ENCODE measurements at regions not wholly inside any gene's neighbourhood (a gene's known extent, or its start where the extent isn't known, plus 50 kb on each side); places are given as distances from the start of the nearest gene placed in this dataset.

DNA sequence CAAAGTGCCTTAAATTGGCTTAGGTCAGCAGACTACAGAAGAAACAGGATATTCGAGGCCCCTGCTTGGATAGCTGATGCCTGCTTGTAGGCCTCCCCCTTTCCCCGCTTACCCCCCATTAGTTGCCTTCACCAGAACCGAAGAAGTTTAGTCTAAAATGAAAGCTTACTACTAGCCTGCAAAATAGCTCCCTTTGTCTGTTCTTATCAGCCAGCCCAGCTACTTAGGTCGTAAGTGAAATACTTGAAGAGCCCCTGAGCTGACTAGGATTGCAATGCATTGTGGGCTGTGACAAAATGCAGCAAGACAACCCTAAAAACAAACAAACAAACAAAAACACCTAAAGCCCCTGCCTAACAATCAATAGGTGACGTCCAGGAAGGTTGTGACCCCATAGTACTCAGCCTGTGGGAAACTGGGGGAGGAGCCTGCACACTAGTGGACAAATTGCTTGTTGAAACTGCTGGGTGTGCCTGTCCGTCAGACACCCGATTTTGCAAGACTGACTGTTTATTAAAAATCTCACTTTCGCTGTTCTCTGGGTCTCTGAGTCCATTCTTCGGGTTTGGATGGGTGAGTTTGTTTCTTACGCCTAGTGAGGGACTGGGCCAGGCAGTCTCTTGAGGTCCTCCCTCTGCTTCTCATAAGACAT is 105.0 kb upstream of the DUSP22 start:
- no peak overlapping the region for H2AFZ ChIP-seq (ENCODE audit: low read depth, low read length)
- H3K4me3 ChIP-seq (ENCODE audit: low read length) = no peak overlapping the region
- H3K4me1 ChIP-seq (ENCODE audit: insufficient read depth, low read length) = no peaks in the 10 kb centered on the region
- H3K36me3 ChIP-seq (ENCODE audit: insufficient read depth, low read length) = no peaks in the 10 kb centered on the region
- peaks cover 8% of the 10 kb centered on the region for H3K27me3 ChIP-seq (ENCODE audit: insufficient read depth, low read length)
- no peaks in the 10 kb centered on the region for H3K9me3 ChIP-seq (ENCODE audit: low read length)

DNA sequence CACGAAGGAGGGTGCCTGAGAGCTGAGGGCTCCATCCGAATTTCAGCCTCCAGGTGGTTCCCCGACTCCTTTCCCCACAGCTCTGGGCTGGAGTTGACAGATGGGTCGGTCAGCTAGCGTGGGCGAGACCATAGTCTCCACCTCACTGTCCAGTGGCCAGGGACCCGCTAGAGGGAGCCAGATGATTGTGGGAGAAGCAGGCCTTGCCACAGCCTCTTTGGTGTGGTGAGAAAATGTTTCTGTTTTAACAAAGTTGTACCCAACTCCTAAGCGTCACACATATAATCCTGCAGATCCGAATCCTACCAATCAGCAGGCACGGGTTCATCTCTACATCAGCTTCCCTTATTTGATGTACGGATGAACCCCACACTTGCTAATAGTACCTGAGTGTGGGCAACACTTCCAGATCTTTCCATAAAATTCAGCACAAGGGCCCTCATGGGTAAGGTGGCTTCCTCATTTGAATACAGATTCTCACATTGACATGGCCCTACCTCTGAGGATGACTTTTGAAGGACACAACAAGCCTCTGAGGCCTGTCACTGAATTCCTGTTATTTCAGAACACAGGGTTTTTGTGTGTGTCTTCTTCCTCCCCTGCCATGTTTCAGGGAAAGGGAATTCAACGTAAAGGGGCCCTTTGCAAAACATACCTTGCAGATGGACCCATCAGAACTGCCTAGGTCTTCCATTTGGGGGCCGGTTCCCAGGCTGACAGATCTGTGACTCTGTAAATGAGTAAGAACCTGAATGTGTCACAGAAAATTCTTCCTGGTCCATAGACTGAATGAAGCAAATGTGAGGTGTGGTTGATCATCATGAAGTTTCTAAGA is 103.2 kb upstream of the DUSP22 start:
- H3K4me3 ChIP-seq (ENCODE audit: low read length) = no peak overlapping the region
- H3K27me3 ChIP-seq (ENCODE audit: insufficient read depth, low read length) = peaks cover 8% of the 10 kb centered on the region
- no peak overlapping the region for H2AFZ ChIP-seq (ENCODE audit: low read depth, low read length)
- H3K4me1 ChIP-seq (ENCODE audit: insufficient read depth, low read length) = no peaks in the 10 kb centered on the region
- H3K36me3 ChIP-seq (ENCODE audit: insufficient read depth, low read length) = no peaks in the 10 kb centered on the region
- no peaks in the 10 kb centered on the region for H3K9me3 ChIP-seq (ENCODE audit: low read length)

DNA sequence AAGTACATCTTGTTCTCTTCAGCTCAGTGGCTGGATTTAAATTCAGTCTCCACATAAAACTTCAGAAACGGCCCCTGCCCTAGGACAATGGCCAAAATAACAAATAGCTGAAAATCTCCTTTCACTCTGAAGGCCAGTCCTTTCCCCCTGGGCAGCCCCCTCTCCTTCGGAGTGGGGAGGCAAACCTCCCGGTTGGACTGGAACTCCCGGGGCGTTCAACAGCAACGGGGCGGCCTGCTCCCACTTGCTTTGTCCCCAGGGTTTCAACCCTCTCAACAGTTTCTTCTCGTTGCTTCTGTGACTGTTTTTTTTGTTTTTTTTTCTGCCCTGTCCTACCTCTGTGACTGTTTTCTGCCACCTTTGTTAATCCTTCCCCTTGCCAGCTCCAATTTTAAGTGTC is 102.6 kb upstream of the DUSP22 start:
- Histone ChIP-seq H3K27me3 (ENCODE audit: insufficient read depth, low read length) (peaks cover 8% of the 10 kb centered on the region), H3K4me3 (ENCODE audit: low read length) (no peak overlapping the region), H2AFZ (ENCODE audit: low read depth, low read length) (no peak overlapping the region), H3K36me3 (ENCODE audit: insufficient read depth, low read length) (no peaks in the 10 kb centered on the region), H3K4me1 (ENCODE audit: insufficient read depth, low read length) (no peaks in the 10 kb centered on the region), H3K9me3 (ENCODE audit: low read length) (no peaks in the 10 kb centered on the region)

GRCh38 chr6:190596-191395 is 101.5 kb upstream of the DUSP22 start:
- Histone ChIP-seq H3K27me3 (ENCODE audit: insufficient read depth, low read length) (peaks cover 6% of the 10 kb centered on the region), H3K4me1 (ENCODE audit: insufficient read depth, low read length) (no peaks in the 10 kb centered on the region), H3K4me3 (ENCODE audit: low read length) (no peak overlapping the region), H3K36me3 (ENCODE audit: insufficient read depth, low read length) (no peaks in the 10 kb centered on the region), H3K9me3 (ENCODE audit: low read length) (no peaks in the 10 kb centered on the region), H2AFZ (ENCODE audit: low read depth, low read length) (no peak overlapping the region)

- no peaks in the 10 kb centered on the region for H3K36me3 ChIP-seq (ENCODE audit: insufficient read depth, low read length)
- H3K4me3 ChIP-seq (ENCODE audit: low read length) = no peak overlapping the region
- H3K9me3 ChIP-seq (ENCODE audit: low read length) = no peaks in the 10 kb centered on the region
- H3K27me3 ChIP-seq (ENCODE audit: insufficient read depth, low read length) = no peaks in the 10 kb centered on the region
- H3K4me1 ChIP-seq (ENCODE audit: insufficient read depth, low read length) = no peaks in the 10 kb centered on the region
- no peak overlapping the region for H2AFZ ChIP-seq (ENCODE audit: low read depth, low read length)
Observed at GRCh38 chr6:191487-192312, 100.6 kb upstream of the DUSP22 start.

DNA sequence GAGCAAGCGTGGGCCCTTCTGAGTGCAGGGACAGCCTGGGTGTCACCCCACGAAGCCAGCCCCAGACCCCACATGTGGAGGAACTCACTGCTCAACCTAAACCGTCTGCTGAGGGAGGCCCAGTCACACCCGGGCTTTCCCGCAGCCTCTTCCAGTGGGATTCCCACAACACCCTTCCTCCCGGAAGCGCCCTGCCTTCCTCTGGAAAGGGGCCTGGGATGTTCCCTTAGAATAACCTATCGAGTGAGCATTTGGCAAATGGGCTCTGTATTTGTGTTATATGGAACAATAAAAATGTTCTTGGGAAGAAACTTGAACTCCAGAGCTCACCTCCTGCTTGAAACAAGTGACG is 100.0 kb upstream of the DUSP22 start:
- Histone ChIP-seq H3K27me3 (ENCODE audit: insufficient read depth, low read length) (no peaks in the 10 kb centered on the region), H3K4me3 (ENCODE audit: low read length) (no peak overlapping the region), H3K9me3 (ENCODE audit: low read length) (no peaks in the 10 kb centered on the region), H3K4me1 (ENCODE audit: insufficient read depth, low read length) (no peaks in the 10 kb centered on the region), H2AFZ (ENCODE audit: low read depth, low read length) (no peak overlapping the region), H3K36me3 (ENCODE audit: insufficient read depth, low read length) (no peaks in the 10 kb centered on the region)

DNA sequence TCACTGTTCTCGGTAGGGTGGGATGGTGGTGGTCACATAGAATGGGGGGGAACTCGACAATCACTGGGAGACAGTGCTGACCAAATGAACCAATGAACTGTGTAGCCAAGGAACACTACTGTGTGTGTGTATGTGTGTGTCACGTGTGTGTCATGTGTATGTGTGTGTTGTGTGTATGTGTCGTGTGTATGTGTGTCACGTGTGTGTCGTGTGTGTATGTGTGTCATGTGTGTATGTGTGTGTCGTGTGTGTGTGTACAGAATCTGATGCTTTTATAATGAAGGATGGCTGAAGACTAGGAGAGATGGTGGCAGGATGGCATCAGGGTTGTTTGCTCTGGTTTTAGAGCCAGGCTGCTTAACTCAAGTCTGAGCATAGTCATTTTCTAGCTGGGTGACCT is 99.1 kb upstream of the DUSP22 start:
- Histone ChIP-seq H3K4me1 (ENCODE audit: insufficient read depth, low read length) (no peaks in the 10 kb centered on the region), H2AFZ (ENCODE audit: low read depth, low read length) (no peak overlapping the region), H3K27me3 (ENCODE audit: insufficient read depth, low read length) (no peaks in the 10 kb centered on the region), H3K9me3 (ENCODE audit: low read length) (no peaks in the 10 kb centered on the region), H3K4me3 (ENCODE audit: low read length) (no peak overlapping the region), H3K36me3 (ENCODE audit: insufficient read depth, low read length) (no peaks in the 10 kb centered on the region)

GRCh38 chr6:193773-194310 is 98.4 kb upstream of the DUSP22 start:
- H2AFZ ChIP-seq (ENCODE audit: low read depth, low read length) = no peak overlapping the region
- no peaks in the 10 kb centered on the region for H3K27me3 ChIP-seq (ENCODE audit: insufficient read depth, low read length)
- H3K9me3 ChIP-seq (ENCODE audit: low read length) = no peaks in the 10 kb centered on the region
- H3K4me3 ChIP-seq (ENCODE audit: low read length) = no peak overlapping the region
- no peaks in the 10 kb centered on the region for H3K36me3 ChIP-seq (ENCODE audit: insufficient read depth, low read length)
- H3K4me1 ChIP-seq (ENCODE audit: insufficient read depth, low read length) = no peaks in the 10 kb centered on the region

DNA sequence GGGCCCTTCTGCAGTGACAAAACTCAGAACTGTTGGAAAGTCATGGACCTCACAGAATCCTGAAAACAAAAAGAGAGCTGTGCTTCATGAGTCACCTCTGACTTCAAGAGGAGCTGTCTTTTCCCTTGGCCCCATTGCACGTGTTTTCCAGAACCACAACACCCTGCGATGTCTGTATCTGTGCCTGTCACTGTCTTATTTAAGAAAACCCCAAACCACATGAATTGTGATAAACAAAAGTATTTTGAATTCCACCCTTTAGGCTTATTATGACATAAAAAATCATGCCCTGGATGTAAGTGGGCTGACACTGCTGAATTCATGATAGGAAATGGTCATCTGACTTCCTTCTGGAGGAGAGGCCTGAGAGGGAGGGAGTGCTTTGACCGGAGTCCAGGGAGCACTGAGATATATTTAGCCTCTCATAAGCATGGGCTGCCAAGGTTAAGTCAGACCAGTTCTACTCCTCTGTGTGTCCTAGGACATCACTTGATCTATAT is 96.4 kb upstream of the DUSP22 start:
- Histone ChIP-seq H2AFZ (ENCODE audit: low read depth, low read length) (no peak overlapping the region), H3K4me3 (ENCODE audit: low read length) (no peak overlapping the region), H3K36me3 (ENCODE audit: insufficient read depth, low read length) (no peaks in the 10 kb centered on the region), H3K4me1 (ENCODE audit: insufficient read depth, low read length) (no peaks in the 10 kb centered on the region), H3K9me3 (ENCODE audit: low read length) (no peaks in the 10 kb centered on the region), H3K27me3 (ENCODE audit: insufficient read depth, low read length) (no peaks in the 10 kb centered on the region)

DNA sequence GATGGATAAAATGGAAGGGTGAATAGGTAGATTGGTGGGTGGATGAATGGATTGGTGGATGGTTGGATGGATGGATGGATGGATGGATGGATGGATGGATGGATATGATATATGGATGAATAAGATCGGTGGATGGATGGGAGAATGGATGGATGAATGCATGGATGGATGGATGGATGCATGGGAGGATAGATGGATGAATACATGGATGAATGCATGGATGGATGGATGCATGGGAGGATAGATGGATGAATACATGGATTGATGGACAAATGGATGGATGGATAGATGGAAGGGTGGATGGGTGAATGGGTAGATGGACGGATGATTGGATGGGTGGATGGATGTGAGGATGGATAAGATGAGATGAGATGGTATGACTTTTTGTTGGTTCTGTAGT is 95.7 kb upstream of the DUSP22 start:
- Histone ChIP-seq H3K36me3 (ENCODE audit: insufficient read depth, low read length) (no peaks in the 10 kb centered on the region), H3K4me3 (ENCODE audit: low read length) (no peak overlapping the region), H2AFZ (ENCODE audit: low read depth, low read length) (no peak overlapping the region), H3K27me3 (ENCODE audit: insufficient read depth, low read length) (no peaks in the 10 kb centered on the region), H3K9me3 (ENCODE audit: low read length) (no peaks in the 10 kb centered on the region), H3K4me1 (ENCODE audit: insufficient read depth, low read length) (no peaks in the 10 kb centered on the region)

DNA sequence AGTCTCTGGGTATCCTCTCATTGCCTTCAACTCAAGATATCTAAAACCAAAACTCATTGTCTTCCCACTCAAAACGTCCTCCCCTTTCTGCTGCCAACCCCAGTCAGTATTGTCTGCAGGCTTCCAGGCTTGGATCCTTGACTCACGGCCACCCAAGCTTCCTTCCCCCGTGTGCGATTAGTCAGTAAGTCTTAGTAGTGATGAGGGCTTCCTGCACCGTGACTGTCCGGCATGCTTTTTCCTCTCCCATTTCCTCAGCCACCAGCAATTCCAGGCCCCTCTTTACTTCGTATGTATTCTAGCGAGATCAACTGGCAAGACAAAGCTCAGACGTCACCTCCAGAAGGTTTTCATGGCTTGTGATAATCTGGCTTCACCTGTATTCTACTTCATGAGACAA is 88.6 kb upstream of the DUSP22 start:
- H3K9me3 ChIP-seq (ENCODE audit: low read length) = no peaks in the 10 kb centered on the region
- no peak overlapping the region for H2AFZ ChIP-seq (ENCODE audit: low read depth, low read length)
- no peak overlapping the region for H3K4me3 ChIP-seq (ENCODE audit: low read length)
- no peaks in the 10 kb centered on the region for H3K4me1 ChIP-seq (ENCODE audit: insufficient read depth, low read length)
- no peaks in the 10 kb centered on the region for H3K27me3 ChIP-seq (ENCODE audit: insufficient read depth, low read length)
- H3K36me3 ChIP-seq (ENCODE audit: insufficient read depth, low read length) = no peaks in the 10 kb centered on the region

DNA sequence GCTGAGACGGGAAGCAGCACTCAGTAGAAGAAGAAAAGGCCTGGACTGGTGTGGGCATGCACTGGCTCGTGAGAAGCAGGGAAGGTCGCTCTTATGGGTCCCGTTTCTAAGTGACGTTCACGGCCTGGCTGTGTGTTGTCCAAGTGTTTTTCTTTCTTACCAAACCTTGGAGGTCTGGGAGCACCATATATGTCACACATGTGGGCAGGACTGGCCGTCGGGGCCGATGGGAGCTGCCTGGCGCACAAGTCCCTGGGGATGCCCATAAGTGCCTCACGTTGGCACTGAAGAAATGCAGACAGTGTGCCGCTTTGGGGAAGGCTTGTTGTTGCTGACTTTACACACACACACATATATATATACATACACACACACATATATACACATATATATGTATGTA is 86.0 kb upstream of the DUSP22 start:
- H3K36me3 ChIP-seq (ENCODE audit: insufficient read depth, low read length) = no peaks in the 10 kb centered on the region
- no peak overlapping the region for H3K4me3 ChIP-seq (ENCODE audit: low read length)
- H3K9me3 ChIP-seq (ENCODE audit: low read length) = no peaks in the 10 kb centered on the region
- H3K4me1 ChIP-seq (ENCODE audit: insufficient read depth, low read length) = no peaks in the 10 kb centered on the region
- no peaks in the 10 kb centered on the region for H3K27me3 ChIP-seq (ENCODE audit: insufficient read depth, low read length)
- H2AFZ ChIP-seq (ENCODE audit: low read depth, low read length) = no peak overlapping the region
